Stimulated activated CD4-positive, alpha-beta T cell treated with anti-CD3 and anti-CD28 coated beads, Interleukin-4, amount 100 ng/mL, for 24 hours (primary cell): ENCODE measurements at regions not wholly inside any gene's neighbourhood (a gene's known extent, or its start where the extent isn't known, plus 50 kb on each side); places are given as distances from the start of the nearest gene placed in this dataset.
"Not testable (repeated sequence)": the region's sequence is repeated elsewhere in the genome, so short reads cannot be mapped to it uniquely, and the experiment has no call there.

ENCODE experiments used
- DNase-seq: peaks from one replicate; pipeline ENCODE4 v3.0.0-alpha.2; 2020

DNA sequence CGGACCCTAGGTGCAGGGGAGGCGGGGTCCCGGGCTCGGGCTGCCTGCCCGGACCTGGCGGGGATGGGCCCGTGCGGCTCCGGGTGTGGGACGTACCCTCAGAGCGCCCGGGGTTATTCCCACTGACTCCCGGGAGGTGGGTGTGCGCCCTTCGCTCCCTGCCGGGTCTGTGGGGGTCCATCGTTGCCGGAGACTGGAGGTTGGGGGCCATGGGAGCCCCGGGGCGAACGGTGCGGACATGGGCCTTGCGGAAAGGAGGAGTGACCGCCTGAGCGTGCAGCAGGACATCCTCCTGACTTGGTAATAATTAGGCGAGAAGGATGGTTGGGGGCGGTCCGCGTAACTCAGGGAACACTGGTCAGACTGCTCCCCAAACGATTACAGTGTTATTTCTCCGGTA lies 552.7 kb downstream of the TUBA3C start:
- DNase-seq: not testable (repeated sequence)

DNA sequence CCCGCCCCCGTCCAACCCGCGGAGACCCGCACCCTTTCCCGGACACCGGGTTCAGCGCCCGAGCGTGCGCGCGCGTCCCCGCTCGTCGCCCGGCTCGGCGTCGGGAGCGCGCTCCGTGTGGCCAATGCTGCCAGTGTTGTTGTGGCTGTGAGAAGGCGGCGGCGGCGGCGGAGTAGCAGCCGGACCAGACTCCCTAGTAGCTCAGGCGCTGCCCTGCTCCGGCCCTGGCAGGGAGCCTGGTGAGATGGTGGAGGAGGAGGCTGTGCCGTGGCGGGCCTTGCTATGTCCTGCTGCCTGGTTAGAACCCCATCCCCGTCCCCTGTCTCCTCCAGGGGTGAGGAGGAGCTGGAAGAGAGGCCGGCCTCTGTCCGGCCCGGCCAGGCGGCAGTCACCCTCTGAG lies 553.2 kb downstream of the TUBA3C start:
- no peak for DNase-seq

DNA sequence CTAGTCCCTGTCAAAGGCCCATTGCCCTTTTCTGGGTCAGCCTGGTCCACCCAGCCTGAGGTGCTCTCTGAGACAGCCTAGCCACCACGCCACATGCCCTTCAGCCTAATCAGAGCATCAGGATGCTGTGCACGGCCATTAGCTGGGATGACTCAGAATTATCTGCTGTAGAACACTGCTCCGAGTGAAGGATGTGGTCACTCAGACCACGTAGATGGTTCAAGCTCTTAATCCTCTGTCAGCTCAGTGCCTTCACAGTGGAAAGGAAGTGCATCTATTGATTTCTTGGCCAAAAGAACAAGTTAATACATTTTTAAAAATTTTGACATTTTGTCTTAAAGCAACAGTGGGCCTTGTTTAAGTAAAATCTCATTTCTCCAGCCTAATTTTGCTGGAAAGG lies 557.6 kb downstream of the TUBA3C start:
- DNase-seq: not testable (repeated sequence)

DNA sequence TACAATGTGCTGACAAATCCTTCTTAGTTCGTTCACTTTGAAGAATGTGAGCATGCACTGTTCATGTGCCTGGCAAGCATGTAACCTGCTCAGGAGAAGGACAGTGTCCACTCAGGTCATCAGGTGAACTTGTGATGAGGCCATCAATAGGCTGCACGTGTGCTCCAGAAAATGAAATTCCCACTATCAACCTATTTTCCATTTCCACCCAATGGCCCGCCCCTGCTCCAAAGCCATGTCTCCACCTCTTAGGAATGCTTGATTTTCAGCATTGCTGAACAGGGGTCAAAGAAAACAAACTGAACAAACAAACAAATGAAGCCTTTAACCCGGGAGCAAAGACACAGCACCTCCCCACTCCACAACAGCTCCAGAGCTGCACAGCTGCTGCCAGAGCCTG lies 563.2 kb downstream of the TUBA3C start:
- not testable (repeated sequence) for DNase-seq

DNA sequence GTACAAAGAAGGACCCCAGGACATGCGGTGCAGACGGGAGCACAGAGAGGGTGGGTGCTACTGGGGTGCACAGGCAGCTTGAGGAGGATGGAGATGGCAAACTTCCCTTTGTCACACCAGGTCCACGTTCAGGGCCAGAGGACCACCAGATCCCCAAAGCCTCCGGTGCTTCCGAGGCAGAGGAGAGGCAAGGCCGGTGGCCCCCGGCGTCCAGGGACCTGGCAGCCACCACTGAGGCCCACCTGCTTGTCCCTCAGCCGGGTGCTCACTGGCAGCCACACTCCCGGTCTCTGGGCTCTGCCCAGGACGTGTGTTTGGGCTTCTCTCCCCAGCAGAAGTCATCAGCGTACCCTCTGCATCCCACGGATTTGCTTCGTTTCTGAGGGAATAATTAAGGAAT lies 571.1 kb downstream of the TUBA3C start:
- not testable (repeated sequence) for DNase-seq

DNA sequence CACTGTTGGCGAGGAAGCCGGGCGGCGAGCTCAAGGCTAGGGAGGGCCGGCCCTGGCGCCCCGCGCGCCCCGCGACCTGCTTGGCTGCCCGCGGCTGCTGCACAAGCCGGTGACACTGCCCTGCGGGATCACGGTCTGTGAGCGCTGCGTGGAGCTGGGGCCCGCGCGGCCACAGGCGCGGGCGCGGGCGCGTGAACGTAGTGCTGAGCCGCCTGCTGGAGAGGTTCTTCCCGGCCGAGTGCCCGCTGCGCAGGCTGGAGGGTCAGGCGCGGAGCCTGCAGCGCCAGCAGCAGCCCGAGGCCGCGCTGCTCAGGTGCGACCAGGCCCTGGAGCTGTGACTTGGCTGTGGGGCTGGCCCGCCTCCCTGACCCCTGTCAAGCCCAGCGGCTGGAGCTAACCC lies 572.3 kb downstream of the TUBA3C start:
- not testable (repeated sequence) for DNase-seq

DNA sequence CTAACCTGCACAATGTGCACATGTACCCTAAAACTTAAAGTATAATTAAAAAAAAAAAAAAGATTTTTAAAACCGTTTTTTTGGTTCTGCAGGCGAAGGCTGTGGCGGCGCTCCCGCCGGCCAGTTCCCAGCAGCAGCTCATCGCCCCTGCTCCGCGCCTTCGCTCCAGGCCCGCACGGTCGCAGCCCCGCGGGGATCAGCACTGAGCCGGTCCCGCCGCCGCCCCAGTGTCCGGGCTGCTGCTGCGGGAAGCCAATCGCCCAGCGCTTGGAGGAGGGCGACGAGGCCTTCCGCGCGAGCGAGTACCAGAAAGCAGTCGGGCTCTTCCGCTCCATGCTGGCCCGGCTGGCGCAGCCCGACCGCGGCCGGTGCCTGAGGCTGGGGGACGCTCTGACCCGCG lies 572.8 kb downstream of the TUBA3C start:
- not testable (repeated sequence) for DNase-seq

DNA sequence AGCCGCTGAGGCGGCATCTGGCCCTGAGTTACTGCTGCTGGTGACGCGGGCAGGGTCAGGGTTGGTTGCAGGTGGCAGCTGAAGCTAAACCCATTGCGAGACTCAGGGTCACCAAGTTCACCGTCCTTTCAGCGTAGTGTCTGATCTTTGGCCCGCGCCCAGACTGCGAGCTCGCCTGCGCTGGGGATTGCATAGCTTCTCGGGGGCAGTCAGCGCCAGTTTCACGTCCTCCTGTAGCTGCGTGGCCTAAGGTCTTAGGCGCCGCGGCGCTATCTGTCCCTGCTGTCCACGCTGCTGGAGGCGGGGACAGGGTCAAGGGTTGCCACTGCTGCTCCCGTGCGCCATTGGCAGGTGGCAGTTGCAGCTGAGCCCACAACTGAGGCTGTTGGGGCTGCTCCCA lies 581.3 kb downstream of the TUBA3C start:
- DNase-seq: not testable (repeated sequence)

DNA sequence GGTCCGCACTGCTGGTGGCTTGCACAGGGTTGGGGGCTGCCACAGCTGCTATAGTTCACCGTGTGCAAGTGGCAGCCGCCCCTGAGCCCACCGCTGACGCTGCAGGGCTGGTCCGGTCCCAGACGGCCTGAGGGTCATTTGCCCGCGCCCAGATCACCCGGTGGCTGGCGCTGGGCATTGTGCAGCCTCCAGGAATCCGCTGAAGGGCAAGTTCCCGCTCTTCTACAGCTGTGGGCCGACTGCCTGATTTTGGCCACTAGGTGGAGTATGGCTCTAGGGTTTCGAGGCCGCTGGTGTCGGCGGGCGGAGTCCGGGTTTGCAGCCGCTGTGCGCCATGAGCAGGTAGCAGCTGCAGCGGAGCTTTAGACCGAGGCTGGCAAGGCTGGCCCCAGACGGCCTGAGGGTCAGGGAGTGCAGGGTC lies 581.8 kb downstream of the TUBA3C start:
- DNase-seq: not testable (repeated sequence)

DNA sequence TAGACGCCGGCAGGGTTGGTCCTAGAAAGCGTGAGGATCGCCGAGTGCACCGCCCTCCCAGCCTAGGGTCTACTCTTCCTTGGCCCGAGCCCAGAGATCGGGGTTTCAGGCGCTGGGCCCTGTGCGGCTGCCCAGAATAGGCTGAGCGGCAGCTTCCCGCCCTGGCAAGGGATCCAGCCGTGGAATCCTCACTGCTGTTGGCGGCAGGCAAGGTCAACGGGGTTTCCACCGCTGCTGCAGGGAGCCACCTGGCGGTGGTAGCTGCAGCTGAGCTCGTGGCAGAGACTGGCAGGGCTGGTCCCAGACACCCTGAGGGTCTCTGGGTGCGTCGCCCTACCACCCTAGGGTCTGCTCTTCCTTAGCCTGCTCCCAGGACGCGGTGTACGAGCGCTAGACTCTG lies 583.1 kb downstream of the TUBA3C start:
- DNase-seq: not testable (repeated sequence)

DNA sequence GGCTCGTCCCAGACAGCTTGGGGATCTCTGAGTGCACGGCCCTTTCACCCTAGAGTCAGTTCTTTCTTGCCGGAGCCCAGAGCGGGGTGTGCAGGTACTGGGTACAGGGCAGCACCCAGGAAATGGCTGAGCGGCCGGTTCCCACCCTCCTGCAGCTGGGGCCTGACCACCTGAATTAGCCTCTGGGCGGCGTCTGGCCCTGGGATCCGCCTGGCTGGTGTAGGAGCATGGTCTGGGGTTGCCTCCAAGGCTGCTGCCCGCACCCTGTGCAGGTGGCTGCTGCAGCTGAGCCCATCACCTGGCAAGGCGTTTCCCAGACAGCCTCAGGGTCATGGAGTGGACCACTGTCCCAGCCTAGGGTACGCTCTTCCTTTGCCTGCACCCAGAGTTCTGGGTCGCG lies 583.7 kb downstream of the TUBA3C start:
- DNase-seq: not testable (repeated sequence)

DNA sequence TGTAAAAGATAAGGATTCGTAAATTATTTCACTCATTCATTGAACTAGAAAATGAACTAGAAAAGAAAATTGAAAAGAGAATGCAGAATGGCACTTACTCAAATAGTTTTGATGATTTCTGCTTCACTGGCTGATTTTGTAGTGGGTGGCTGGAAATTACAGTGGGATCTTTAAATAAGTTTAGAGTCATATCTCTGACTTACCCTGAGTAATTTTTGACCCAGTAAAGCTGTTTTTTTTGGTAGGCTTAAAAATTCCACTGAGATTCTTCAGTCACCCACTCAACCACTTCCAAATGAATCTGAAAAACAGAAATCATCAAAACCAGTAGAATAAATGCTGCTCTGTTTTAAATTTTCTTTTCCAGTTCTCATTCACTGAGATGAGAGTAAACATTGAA lies 604.5 kb downstream of the TUBA3C start:
- DNase-seq: not testable (repeated sequence)

DNA sequence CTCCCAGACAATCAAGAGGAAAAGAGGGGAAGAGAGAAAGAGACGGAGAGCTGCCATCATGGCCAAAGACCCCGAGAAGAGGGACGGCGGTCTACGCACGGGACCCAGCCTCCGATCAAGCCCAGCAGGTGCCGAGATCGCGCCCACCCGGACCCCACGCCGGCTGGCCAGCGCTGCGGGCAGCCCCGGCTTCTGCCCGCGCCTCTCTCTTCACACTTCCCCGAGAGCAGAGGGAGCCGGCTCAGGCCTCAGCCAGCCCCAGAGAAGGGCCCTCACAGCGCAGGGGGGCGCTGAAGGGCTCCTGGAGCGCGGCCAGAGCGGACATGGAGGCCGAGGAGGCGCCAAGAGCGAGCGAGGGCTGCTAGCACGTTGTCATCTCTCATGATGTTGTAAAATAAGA lies 613.7 kb downstream of the TUBA3C start:
- DNase-seq: not testable (repeated sequence)
